ENCODE measurements at regions not wholly inside any gene's neighbourhood (a gene's known extent, or its start where the extent isn't known, plus 50 kb on each side); places are given as distances from the start of the nearest gene placed in this dataset.
"Not testable (repeated sequence)": the region's sequence is repeated elsewhere in the genome, so short reads cannot be mapped to it uniquely, and the experiment has no call there.

DNA sequence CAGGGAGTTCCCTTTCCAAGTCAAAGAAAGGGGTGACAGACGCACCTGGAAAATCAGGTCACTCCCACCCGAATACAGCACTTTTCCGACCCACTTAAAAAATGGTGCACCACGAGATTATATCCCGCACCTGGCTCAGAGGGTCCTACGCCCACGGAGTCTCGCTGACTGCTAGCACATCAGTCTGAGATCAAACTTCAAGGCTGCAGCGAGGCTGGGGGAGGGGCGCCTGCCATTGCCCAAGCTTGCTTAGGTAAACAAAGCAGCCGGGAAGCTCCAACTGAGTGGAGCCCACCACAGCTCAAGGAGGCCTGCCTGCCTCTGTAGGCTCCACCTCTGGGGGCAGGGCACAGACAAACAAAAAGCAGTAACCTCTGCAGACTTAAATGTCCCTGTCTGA is 277.8 kb upstream of the ARHGAP42 start:
- DNase-seq = not testable (repeated sequence)

DNA sequence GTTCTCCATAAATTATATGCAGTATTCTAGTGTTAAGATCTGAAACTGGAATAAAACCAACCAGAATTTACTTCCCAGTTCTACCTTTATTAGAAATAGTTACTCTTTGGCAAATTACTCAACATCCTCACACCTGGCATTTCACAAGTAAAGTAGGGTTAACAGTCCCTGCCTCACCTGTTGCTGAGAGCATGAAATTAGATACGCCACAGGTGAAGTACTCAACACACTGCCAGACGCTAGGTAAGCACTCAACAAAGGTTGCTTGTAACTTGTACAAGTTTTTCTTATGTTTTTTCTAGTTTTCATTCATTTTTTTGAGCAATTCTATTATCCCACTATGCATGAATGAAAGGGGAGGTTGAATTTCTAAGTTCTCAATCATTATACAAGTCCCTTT is 267.6 kb upstream of the ARHGAP42 start:
- no peak for DNase-seq

DNA sequence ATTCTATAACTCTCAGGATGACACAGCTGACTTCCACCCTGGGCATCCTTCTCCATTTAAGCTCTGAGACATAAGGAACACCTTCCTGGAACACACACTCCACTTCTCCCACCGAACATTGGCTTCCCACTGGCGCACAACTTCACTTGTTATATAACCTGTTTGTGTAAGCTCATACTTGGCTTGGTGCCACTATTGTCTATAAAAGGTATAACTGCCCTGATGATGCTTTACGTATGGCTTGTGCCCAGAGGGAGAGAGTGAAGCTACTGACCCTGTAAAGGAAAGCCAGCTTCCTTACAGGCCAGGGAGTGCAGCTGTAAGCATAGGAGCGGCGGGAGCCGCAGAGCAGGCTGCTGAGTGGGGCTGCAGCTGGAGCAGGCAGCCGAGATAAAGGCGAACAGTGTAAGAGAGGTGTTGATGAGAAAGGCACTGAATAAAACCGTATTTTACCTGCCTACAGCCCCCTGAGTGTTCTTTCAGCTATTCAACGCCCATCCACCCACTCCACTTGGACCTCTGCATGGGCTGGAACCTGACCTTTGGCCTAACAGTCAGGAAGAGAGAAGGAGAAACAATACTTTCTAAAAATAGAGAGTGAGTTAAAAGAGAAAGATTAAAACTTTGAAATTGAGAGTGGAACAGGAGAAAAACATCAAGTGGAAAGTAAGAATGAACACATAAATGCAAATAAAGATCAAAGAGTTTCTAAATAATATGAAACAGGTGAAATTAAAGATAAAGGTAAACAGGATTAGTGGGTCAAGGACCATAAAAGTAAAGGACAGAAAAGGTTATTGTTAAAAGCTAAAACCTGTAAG is 252.1 kb upstream of the ARHGAP42 start:
- no peak for DNase-seq

DNA sequence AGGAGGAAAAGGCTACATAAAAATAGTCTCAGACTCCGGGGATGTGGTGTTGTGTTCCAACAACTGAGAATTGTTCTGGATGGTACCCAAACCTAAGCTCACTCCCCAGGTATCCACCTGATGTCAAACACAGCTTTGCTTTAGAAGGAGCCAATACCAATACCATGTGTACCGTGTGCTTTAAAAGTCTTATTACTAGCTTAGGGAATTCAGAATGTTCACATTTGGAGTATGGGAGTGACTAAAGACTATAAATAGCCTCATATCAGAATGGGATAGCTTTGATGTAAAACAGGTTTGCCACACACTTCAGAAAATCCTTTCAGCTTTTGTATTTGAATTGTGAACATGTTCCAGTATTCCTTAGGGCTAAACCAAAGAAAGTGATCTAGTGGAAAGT is 248.7 kb upstream of the ARHGAP42 start:
- DNase-seq = no peak

DNA sequence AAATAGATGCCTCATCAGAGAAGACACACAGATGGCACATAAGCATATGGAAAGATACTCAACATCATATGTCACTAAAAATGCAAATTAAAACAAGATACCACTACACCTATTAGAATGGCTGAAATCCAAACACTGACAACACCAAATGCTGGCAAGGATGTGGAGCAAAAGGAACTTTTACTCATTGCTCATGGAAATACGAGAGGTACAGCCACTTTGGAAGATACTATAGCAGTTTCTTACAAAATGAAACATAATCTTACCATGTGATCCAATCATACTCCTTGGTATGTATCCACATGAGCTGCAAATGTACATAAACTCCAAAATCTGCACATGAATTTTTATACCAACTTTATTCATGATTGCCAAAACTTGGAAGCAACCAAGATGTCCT is 246.0 kb upstream of the ARHGAP42 start:
- no peak for DNase-seq

DNA sequence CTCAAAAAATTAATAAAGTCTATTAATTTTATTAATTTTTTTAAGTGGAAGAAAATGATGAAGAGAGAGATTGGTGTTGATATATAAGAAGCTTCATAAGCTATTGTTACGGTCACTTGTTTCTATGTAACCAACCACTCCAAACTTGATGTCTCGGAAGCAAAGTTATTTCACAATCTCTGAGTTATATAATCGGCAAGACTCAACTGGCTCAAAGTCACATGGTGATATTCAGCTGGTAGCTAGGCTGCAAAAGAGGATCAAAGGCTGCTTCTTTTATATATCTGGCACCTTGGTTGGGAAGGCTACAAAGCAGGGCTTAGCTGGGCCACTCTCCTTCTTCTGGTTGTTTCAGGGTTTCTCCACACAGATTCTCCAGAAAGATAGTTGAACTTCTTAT is 245.1 kb upstream of the ARHGAP42 start:
- DNase-seq = no peak

DNA sequence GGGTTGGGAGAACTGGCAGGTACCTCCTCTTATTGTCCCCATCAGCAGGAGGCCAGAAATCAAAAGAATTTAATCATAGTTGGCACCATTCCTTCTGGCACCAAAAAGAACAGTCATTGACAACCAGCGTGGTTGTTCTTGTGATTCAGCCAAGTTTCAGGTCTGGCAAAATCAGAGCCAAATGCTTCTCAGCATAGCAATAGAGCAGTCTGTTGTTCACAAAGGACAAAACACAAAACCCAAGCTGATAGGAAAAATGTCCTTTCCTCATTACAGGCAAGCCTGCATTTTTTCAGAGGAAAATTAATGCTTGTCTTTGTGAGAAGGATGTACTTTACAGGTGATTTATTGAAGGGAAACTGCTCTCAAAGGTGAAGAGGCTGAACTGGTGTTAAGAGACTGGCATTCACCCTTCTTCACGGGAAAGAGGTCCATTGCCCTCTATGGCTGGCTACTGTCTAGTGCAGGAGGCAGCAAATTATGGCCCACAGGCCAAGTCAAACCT is 241.8 kb upstream of the ARHGAP42 start:
- no peak for DNase-seq

DNA sequence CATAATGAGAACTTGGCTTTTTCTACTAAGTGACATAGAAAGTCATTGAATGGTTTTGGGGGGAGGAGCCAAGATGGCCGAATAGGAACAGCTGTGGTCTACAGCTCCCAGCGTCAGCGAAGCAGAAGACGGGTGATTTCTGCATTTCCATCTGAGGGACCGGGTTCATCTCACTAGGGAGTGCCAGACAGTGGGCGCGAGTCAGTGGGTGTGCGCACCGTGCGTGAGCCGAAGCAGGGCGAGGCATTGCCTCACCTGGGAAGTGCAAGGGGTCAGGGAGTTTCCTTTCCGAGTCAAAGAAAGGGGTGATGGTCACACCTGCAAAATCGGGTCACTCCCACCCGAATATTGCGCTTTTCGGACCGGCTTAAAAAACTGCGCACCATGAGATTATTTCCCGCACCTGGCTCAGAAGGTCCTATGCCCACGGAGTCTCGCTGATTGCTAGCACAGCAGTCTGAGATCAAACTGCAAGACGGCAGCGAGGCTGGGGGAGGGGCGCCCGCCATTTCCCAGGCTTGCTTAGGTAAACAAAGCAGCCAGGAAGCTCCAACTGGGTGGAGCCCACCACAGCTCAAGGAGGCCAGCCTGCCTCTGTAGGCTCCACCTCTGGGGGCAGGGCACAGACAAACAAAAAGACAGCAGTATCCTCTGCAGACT is 235.2 kb upstream of the ARHGAP42 start:
- DNase-seq = not testable (repeated sequence)

DNA sequence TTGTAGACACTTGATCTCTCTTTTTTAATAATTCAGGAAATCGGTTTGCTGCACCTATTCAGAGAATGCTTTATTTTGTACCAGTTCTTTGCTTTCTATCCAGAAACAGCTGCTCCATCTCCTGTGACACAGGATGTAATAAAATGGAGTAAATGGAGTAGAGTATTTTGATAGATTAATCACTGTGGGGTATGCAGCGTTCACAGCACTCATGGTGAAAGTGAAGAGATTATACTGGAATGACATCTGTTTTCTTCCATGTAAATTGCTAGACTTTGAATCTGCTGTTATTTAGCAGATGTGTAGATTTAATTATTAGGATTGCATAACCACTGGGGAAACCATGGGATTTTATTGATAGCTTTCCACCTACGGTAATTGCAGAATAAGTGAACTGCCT is 227.3 kb upstream of the ARHGAP42 start:
- DNase-seq = no peak

DNA sequence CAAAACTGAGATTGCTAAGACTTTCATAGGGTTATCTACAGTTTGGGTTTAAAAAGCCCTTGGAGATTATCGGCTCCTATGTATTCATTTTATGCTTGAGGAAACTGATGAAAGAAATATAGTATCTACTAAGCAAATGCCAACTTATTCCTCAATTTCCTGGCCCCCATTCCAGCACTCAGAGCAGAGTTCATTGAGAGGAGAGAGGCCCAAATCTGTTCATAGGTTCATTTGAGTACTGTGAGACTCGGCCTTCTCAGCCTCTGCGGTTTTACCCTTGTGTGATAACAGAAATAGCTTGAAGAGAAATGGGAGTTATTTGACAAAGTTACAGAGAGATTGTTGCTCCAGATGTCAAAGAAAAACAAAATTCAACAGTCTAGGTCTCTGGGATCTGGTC is 226.7 kb upstream of the ARHGAP42 start:
- no peak for DNase-seq

DNA sequence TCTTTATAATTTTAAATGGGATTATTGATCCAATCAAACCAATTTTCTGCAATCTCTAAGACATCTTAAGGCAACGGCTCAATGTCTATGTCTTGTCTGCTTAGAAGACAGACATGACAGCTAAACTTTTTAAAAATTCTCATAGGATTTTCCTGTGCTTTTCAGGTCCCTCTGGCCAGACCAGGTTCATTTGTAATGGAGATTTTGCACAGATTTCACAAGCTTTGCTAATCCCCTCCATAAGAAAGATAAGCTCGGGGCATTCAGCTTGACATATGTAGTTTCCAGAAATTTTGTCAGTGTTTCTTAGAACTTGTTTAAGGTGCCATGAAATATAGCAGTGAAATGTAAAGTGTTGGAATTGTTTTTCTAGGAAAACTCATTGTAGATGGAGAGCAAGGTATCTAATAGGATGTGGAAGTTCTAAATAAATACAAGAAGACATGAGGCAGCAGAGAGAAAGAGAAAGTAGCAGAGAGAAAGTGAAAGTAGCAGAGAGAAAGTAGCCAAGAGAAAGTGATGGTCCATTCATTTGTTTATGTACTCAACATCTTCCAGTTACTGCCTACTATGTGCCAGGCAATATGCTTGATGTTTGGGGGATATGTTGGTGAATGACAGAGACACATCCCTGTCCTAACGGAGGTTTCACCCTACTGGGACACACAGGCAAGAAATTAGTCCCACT is 219.1 kb upstream of the ARHGAP42 start:
- peak; percentile 11 for DNase-seq

DNA sequence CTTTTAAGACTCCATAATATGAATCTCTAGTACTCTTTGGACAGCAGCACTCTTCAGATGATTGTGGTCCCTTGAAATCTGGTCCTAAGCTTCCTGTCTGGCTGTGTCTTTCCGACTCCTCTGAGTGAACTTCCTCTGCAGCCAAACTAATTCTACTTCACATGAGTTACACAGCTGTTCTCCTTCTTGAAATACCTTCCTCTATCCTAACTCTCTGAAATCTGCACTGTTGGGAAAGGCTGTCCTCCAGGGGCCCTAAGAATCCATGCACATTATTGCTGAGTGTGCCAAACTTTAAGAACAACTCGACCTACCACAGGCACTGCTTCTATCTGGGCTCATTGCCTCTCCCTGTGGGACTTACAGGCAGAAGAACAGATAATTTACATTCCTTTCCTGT is 217.3 kb upstream of the ARHGAP42 start:
- no peak for DNase-seq

DNA sequence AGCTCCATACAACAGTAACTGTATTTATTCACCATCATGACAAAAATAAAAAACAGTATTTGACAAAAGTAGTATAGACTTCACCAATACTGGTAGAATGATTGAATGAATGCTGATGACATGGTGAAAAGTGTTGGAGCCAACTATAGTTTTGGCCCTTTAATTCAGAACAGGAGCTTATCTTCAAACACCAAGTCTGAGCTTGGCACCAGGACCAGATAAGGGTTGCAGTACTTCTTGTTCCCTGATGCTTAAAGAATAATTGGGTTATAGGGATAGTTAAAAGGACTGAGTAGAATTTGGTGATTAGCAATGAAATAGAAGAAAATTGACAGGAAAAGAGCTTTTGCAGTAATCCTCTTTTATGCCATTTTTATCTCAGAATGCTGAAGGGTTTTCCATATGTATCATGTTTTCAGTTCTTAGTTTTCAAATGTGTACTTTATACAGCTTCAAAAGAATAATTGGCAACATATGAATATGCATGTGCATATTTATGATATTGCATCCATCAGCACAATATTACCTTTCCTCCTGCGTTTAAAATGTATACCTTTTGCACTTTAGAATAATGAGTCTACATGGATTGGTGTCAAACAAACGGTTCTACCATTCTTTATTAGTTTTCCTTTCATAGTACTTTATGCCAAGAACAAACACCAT is 214.2 kb upstream of the ARHGAP42 start:
- DNase-seq = no peak

DNA sequence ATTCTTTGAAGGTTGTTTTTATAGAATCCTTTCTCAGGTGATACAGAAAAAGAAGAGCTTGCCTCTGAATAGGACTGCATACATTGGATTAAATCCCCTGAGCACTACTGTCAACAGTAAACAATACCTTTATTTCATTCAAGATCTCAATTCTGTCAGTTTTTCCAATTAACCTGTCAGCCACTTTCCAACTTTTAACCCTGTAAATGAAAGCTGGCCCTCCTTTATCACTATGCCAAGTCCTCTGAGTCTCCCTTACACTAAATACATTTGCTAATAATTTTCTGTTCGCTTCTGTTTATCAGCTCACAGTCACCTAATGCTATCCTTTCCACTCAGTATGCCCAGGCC is 213.7 kb upstream of the ARHGAP42 start:
- DNase-seq = no peak

DNA sequence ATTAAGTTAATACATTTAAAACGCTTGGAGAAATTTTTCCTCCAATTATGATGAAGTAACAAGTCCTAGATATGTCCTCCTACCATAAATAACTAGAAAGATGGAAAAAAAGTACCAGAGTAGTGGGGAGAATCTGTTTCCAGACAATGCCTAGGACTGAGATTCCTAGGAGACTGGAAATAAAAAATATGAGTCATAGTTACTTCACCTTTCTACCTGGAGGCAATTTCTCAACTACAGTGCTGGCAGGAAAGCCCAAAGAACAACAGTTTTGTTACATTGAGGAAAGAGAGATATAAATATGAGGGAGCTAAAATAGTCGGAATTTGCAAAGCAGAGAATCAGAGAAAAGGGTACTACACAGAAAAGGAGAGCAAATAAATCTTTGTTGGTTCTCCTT is 202.1 kb upstream of the ARHGAP42 start:
- DNase-seq = no peak

DNA sequence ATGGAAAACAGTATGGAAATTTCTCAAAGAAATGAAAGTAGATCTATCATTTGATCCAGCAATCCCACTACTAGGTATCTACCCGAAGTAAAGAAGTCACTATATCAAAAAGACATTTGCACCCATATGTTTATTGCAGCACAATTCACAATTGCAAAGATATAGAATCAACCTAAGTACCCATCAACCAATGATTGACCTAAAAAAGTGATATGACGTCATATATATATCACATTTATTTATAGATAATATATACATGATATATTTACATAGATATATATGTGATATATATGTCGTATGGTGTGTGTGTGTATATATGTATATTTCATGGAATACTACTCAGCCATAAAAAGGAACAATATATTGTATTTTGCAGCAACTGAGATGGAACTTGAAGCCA is 188.3 kb upstream of the ARHGAP42 start:
- no peak for DNase-seq

DNA sequence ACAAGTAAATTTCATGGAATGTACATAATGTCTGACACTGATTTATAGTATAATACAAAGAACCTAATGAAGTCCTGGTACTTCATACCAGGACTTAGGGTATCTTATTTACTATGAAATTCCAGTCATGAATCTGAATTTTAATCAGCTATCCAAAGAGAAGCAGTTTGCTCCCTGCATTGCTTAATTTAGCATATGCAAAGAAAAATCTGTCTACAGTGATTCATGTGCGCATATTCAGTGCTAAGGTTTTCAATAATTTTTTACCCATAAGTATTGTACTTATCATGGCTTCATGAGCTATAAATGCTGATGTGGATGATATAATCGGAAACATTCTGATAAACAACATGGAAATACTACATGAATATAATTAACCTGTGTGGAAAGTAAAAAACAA is 185.6 kb upstream of the ARHGAP42 start:
- DNase-seq = no peak

DNA sequence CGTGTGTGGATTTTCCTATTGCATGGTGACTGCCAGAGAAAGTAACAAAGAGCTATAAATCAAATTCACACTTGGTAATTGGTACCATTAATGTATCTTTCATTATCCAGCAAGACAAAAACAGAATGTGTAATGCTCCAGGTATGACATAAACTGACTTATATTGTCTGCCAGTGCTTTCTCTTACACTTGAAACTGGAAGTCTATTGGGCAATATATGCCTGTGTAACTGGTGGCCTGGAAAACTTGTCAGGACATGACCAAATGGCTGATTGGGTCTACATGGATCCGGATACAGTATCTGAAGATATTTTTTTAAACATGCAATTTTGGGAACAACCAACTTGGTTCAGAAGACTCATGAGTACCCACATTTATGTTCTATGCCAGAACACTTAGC is 174.6 kb upstream of the ARHGAP42 start:
- no peak for DNase-seq

DNA sequence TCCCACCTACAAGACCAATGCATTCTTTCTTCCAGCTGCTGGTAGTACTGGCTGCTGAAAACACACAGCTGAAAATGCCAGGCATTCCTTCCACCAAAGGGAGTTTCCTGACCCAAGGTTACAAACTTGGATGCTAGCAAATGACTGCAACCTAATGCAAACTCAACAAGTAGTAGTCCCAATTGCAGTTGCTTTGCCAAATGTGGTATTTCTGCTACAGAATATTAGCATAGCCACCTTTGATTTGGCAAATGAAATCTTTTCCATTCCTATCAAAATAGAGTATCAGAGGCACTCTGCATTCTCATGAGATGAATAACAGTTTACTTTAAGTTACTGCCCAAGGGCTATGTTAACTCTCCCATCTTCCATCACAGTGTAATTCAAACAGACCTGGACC is 172.0 kb upstream of the ARHGAP42 start:
- peak; percentile 26 for DNase-seq

DNA sequence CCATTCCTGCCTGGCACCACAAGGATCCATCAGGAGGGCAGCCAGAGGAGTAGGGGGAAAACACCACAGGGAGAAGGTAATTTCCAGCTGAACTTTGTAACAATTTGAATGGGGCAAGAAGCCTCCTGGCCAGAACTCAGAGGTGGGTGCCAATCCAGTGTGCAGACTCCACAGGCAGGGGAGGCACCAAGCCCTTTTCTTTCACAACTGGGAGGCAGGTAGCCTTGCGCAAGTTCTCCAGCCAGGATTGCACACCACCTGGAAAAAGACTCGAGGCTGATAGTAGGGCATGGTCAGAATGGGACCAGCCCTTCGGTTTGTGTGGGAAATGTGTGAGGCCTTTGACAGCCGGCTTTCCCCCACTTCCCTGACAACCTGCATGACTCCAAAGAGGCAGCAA is 161.9 kb upstream of the ARHGAP42 start:
- DNase-seq = no peak

DNA sequence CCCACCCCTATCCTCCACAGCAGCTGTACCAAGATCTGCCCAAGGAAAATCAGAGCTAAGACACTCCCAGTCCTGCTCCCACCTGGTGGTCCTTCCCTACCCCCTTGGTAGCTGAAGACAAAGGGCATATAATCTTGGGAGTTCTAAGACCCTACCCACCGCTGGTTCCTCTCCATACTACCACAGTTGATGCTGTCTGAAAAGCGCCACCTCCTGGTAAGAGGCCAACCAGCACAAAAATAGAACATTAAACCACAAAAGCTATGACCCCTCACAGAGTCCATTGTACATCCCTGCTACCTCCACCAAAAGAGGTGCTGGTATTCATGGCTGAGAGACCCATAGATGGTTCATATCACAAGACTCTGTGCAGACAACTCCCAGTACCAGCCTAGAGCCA is 161.5 kb upstream of the ARHGAP42 start:
- peak; percentile 6 for DNase-seq

DNA sequence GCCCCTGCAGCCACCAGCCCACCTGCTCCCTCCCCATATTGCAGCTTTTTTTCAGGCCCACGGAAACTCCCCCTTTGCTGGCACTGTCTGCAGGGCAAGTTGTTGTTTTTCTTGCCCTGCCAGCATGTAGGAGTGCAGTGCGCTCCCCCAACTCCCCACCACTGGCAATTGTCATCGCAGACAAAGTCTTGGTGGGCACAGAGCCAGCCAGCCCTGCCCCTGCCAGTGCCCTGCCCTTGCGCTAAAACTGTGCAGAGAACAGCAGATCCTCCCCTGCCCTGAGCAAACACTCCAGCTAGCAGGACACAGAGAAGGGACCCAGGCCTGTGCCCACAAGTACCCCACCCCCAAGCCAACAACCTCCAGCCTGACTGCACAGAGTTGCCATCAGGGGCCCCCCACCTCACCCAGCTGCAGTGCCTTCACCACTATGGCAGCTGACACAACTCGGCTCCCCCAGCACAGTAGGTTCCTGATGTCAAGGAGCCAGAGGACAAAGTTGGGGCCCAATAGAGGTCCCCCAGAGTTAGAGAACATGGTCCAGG is 158.1 kb upstream of the ARHGAP42 start:
- DNase-seq = no peak

DNA sequence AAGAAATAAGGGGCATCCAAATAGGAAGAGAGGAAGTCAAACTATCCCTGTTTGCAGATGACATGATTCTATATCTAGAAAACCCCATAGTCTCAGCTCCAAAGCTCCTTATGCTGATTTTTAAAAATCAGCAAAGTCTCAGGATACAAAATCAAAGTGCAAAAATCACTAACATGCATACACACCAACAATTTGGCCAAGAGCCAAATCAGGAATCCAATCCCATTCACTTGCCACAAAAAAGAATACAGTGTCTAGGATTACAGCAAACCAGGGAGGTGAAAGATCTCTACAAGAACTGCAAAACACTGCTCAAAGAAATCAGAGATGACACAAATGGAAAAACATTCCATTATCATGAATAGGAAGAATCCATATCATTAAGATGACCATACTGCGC is 155.8 kb upstream of the ARHGAP42 start:
- DNase-seq = not testable (repeated sequence)
